CD14-positive monocyte (primary cell): ENCODE measurements at regions not wholly inside any gene's neighbourhood (a gene's known extent, or its start where the extent isn't known, plus 50 kb on each side); places are given as distances from the start of the nearest gene placed in this dataset.
"Not testable (repeated sequence)": the region's sequence is repeated elsewhere in the genome, so short reads cannot be mapped to it uniquely, and the experiment has no call there.

Source experiments
- DNase-seq, 3 donors: peaks; one replicate each; pipeline ENCODE4 v3.0.0-alpha.2; 2011 to 2022
- H2AFZ ChIP-seq: 2 replicates; pipeline ENCODE4 v1.6.0; 2012; ENCODE audit warnings: mild to moderate bottlenecking, low read depth, low read length, inconsistent platforms; ENCODE audit not compliant: insufficient read depth, poor library complexity, severe bottlenecking
- H3K27ac ChIP-seq, 2 donors: 1 replicate in 1 of 2; 2 replicates in 1 of 2; pipeline ENCODE4 v1.5.1; 2012 to 2013; ENCODE audit warnings: low read length in 2 of 2, control low read depth in 1 of 2, inconsistent platforms in 1 of 2, low read depth in 1 of 2, mild to moderate bottlenecking in 1 of 2
- H3K27me3 ChIP-seq, 2 donors: one replicate each; pipeline versions ENCODE4 v1.6.0 to v1.6.1; 2011 to 2013; ENCODE audit warnings: low read length in 2 of 2; ENCODE audit not compliant: control insufficient read depth in 2 of 2, insufficient read depth in 2 of 2
- H3K36me3 ChIP-seq, 2 donors: replicated peaks in 1 of 2; 1 replicate in 1 of 2; 2 replicates in 1 of 2; pipeline versions ENCODE4 v1.5.1 to v1.6.1; 2012 to 2013; ENCODE audit warnings: low read length in 2 of 2, control low read depth in 1 of 2, inconsistent platforms in 1 of 2, mild to moderate bottlenecking in 1 of 2; ENCODE audit not compliant: insufficient read depth in 2 of 2, control insufficient read depth in 1 of 2
- H3K4me1 ChIP-seq, 2 donors: 1 replicate in 1 of 2; 2 replicates in 1 of 2; pipeline versions ENCODE4 v1.5.1 to v1.6.1; 2012 to 2013; ENCODE audit warnings: low read length in 2 of 2, control low read depth in 1 of 2, inconsistent platforms in 1 of 2, mild to moderate bottlenecking in 1 of 2, moderate library complexity in 1 of 2; ENCODE audit not compliant: insufficient read depth in 2 of 2, control insufficient read depth in 1 of 2
- H3K4me2 ChIP-seq: replicated peaks from 2 replicates; pipeline ENCODE3; 2012; ENCODE audit warnings: low read length, moderate library complexity, mild to moderate bottlenecking; ENCODE audit not compliant: poor library complexity, severe bottlenecking; ENCODE audit errors: extremely low read depth
- H3K4me3 ChIP-seq, 3 experiments: fragments of 200-600 bp in 1 of 3; sonication (generic) in 1 of 3; replicated peaks in 1 of 3; 1 replicate in 2 of 3; 2 replicates in 1 of 3; pipeline ENCODE4 v1.5.1; 2011 to 2013; ENCODE audit warnings: low read length in 3 of 3, mild to moderate bottlenecking in 3 of 3, control low read depth in 2 of 3, low read depth in 2 of 3, inconsistent platforms in 1 of 3, moderate library complexity in 1 of 3
- H3K79me2 ChIP-seq: 2 replicates; pipeline ENCODE4 v1.6.0; 2012; ENCODE audit warnings: mild to moderate bottlenecking, control low read depth, inconsistent platforms, low read length, moderate library complexity; ENCODE audit not compliant: insufficient read depth
- H3K9ac ChIP-seq: 2 replicates; pipeline ENCODE4 v1.6.0; 2017; ENCODE audit warnings: low read length, mild to moderate bottlenecking; ENCODE audit not compliant: insufficient read depth, poor library complexity, severe bottlenecking
- H3K9me3 ChIP-seq, 2 donors: replicated peaks in 1 of 2; 1 replicate in 1 of 2; 2 replicates in 1 of 2; pipeline versions ENCODE4 v1.5.1 to v1.6.1; 2012 to 2013; ENCODE audit warnings: low read length in 2 of 2, control low read depth in 1 of 2; ENCODE audit not compliant: control insufficient read depth in 1 of 2, insufficient read depth in 1 of 2
- H4K20me1 ChIP-seq: 2 replicates; pipeline ENCODE4 v1.6.0; 2012; ENCODE audit warnings: mild to moderate bottlenecking, low read length, control low read depth, moderate library complexity; ENCODE audit not compliant: insufficient read depth
- H3K27ac Mint-ChIP-seq, 7 donors: one replicate each; pipeline ENCODE4 v1.8.0; 2020; ENCODE audit warnings: mild to moderate bottlenecking in 7 of 7, mixed read lengths in 7 of 7, moderate library complexity in 6 of 7, inconsistent platforms in 2 of 7
- H3K27me3 Mint-ChIP-seq, 3 donors: one replicate each; pipeline ENCODE4 v1.8.0; 2021 to 2022; ENCODE audit warnings: low read depth in 3 of 3, mild to moderate bottlenecking in 3 of 3, mixed read lengths in 3 of 3, moderate library complexity in 3 of 3, inconsistent platforms in 1 of 3
- H3K36me3 Mint-ChIP-seq, 2 donors: one replicate each; pipeline ENCODE4 v1.8.0; 2020; ENCODE audit warnings: mixed read lengths in 2 of 2, inconsistent platforms in 1 of 2, mild to moderate bottlenecking in 1 of 2
- H3K4me1 Mint-ChIP-seq: one replicate; pipeline ENCODE4 v1.8.0; 2020; ENCODE audit warnings: mild to moderate bottlenecking, mixed read lengths
- H3K4me3 Mint-ChIP-seq, 2 donors: one replicate each; pipeline ENCODE4 v1.8.0; 2020; ENCODE audit warnings: mild to moderate bottlenecking in 2 of 2, mixed read lengths in 2 of 2, moderate library complexity in 1 of 2
- H3K9me3 Mint-ChIP-seq, 7 donors: one replicate each; pipeline ENCODE4 v1.8.0; 2020 to 2022; ENCODE audit warnings: mixed read lengths in 7 of 7, mild to moderate bottlenecking in 6 of 7, moderate library complexity in 6 of 7, inconsistent platforms in 2 of 7
- WGBS: methylation state at CpG from one replicate; pipeline ENCODE4 v1.1.5; 2013; ENCODE audit warnings: missing lambda C conversion rate; ENCODE audit not compliant: insufficient coverage; 5-methylcytosine and 5-hydroxymethylcytosine counted together
- intact Hi-C, 2 donors: fragments of 100-400 bp; cut with micrococcal nuclease; formaldehyde crosslinking; loops; one replicate each; pipeline versions ENCODE4 v1.15.0 to v1.15.1; 2023
- TF ChIP-seq, protein P1 (sequence below): fragments of 200-600 bp; IDR thresholded peaks from one replicate; pipeline ENCODE4 v1.8.0; 2022; ENCODE audit warnings: antibody characterized with exemption, mild to moderate bottlenecking

- H3K9ac ChIP-seq, result no peak overlapping the region
- no peak overlapping the region for H2AFZ ChIP-seq
- Mint-ChIP-seq H3K4me3 (no peak overlapping the region), H3K27ac (no peak overlapping the region), H3K9me3 (peaks cover 0 to 4% (median 0%) of the 10 kb centered on the region in 7 donors), H3K36me3 (no peaks in the 10 kb centered on the region), H3K27me3 (no peaks in the 10 kb centered on the region), H3K4me1 (no peaks in the 10 kb centered on the region)
- no peak overlapping the region for H3K4me3 ChIP-seq
- H3K36me3 ChIP-seq, result no peaks in the 10 kb centered on the region
- intact Hi-C loops, result no loop called here
- no peak for DNase-seq
- H3K4me1 ChIP-seq, result no peaks in the 10 kb centered on the region
- no CpG with 5 or more reads among the region's 2 CpGs for WGBS
- no peaks in the 10 kb centered on the region for H4K20me1 ChIP-seq
- no peaks in the 10 kb centered on the region for H3K79me2 ChIP-seq
- TF ChIP-seq, protein P1, sequence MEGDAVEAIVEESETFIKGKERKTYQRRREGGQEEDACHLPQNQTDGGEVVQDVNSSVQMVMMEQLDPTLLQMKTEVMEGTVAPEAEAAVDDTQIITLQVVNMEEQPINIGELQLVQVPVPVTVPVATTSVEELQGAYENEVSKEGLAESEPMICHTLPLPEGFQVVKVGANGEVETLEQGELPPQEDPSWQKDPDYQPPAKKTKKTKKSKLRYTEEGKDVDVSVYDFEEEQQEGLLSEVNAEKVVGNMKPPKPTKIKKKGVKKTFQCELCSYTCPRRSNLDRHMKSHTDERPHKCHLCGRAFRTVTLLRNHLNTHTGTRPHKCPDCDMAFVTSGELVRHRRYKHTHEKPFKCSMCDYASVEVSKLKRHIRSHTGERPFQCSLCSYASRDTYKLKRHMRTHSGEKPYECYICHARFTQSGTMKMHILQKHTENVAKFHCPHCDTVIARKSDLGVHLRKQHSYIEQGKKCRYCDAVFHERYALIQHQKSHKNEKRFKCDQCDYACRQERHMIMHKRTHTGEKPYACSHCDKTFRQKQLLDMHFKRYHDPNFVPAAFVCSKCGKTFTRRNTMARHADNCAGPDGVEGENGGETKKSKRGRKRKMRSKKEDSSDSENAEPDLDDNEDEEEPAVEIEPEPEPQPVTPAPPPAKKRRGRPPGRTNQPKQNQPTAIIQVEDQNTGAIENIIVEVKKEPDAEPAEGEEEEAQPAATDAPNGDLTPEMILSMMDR, result no peak
- H3K4me2 ChIP-seq, result no peak overlapping the region
- H3K9me3 ChIP-seq, result peaks cover 0 to 6% of the 10 kb centered on the region in 2 donors
- H3K27me3 ChIP-seq, result no peaks in the 10 kb centered on the region
- no peak overlapping the region for H3K27ac ChIP-seq
Observed at GRCh38 chr4:132691668-132692067, 457.4 kb upstream of the PCDH10 start.

DNA sequence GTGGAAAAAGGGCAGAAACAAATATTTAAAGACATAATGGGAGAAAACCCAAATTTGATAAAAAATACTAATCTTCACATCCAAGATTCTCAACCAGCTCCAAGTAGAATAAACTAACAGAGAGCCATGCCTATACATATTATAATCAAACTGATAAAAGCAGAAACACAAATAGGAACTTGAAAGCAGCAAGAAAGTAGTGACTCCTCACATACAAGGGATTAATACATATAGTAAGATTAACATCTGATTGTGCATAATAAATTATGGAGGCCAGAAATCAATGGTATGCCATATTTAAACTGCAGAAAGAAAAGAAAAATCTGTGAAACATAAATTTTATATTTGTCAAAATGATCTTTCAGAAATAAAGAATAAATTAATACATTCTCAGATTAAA lies 454.3 kb upstream of the PCDH10 start:
- intact Hi-C loops, result no loop called here
- DNase-seq, result no peak
- Mint-ChIP-seq H3K9me3 (peaks cover 0 to 4% (median 2%) of the 10 kb centered on the region in 7 donors), H3K4me1 (no peaks in the 10 kb centered on the region), H3K36me3 (no peaks in the 10 kb centered on the region), H3K27ac (no peak overlapping the region), H3K27me3 (peaks cover 0 to 3% (median 0%) of the 10 kb centered on the region in 3 donors), H3K4me3 (no peak overlapping the region)
- TF ChIP-seq, protein P1, result no peak
- Histone ChIP-seq H3K9me3 (peaks cover 4 to 7% of the 10 kb centered on the region in 2 donors), H3K4me2 (no peak overlapping the region), H3K27ac (no peak overlapping the region), H3K4me1 (no peaks in the 10 kb centered on the region), H3K4me3 (no peak overlapping the region), H3K9ac (no peak overlapping the region), H3K27me3 (no peaks in the 10 kb centered on the region), H3K36me3 (no peaks in the 10 kb centered on the region), H4K20me1 (no peaks in the 10 kb centered on the region), H3K79me2 (no peaks in the 10 kb centered on the region), H2AFZ (no peak overlapping the region)

DNA sequence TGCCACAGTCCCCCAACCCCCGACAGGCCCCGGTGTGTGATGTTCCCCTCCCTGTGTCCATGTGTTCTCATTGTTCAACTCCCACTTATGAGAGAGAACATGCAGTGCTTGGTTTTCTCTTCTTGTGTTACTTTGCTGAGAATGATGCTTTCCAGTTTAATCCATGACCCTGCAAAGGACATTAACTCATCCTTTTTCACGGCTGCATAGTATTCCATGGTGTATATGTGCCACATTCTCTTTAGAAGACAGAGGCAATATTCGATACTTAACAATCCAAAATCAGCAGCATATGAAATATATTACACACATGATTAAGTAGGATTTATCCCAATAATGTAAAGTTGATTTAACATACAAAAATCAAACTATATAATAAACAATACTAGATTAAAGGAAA lies 451.6 kb upstream of the PCDH10 start:
- H3K4me1 Mint-ChIP-seq, H3K27ac ChIP-seq, H3K9ac ChIP-seq, H3K79me2 ChIP-seq, H3K27me3 ChIP-seq, H3K9me3 Mint-ChIP-seq, intact Hi-C loops, H3K9me3 ChIP-seq, H3K36me3 Mint-ChIP-seq, H3K4me1 ChIP-seq, H3K36me3 ChIP-seq, H3K4me3 ChIP-seq, H3K27me3 Mint-ChIP-seq, H3K27ac Mint-ChIP-seq, H2AFZ ChIP-seq, H3K4me2 ChIP-seq, DNase-seq, H3K4me3 Mint-ChIP-seq, H4K20me1 ChIP-seq: not testable (repeated sequence)
- no CpG with 5 or more reads among the region's 4 CpGs for WGBS
